ENCODE measurements at regions not wholly inside any gene's neighbourhood (a gene's known extent, or its start where the extent isn't known, plus 50 kb on each side); places are given as distances from the start of the nearest gene placed in this dataset.

- H3K9me3 ChIP-seq (ENCODE audit: control insufficient read depth, insufficient read depth, low read depth, low read length) = no peaks in the 10 kb centered on the region
- H3K9ac ChIP-seq (ENCODE audit: low read length) = no peak overlapping the region
- no peaks in the 10 kb centered on the region for H3K36me3 ChIP-seq (ENCODE audit: control insufficient read depth, insufficient read depth, low read length)
- H3K4me3 ChIP-seq (ENCODE audit: low read depth, low read length) = no peak overlapping the region
- no peaks in the 10 kb centered on the region for H3K4me1 ChIP-seq (ENCODE audit: control insufficient read depth, insufficient read depth, low read length)
- no peak overlapping the region for H3K27ac ChIP-seq (ENCODE audit: low read depth, low read length)
- H3K27me3 ChIP-seq (ENCODE audit: control insufficient read depth, insufficient read depth, low read length) = no peaks in the 10 kb centered on the region
Measured at GRCh38 chr15:39313881-39314280, 267.0 kb upstream of the THBS1 start.

DNA sequence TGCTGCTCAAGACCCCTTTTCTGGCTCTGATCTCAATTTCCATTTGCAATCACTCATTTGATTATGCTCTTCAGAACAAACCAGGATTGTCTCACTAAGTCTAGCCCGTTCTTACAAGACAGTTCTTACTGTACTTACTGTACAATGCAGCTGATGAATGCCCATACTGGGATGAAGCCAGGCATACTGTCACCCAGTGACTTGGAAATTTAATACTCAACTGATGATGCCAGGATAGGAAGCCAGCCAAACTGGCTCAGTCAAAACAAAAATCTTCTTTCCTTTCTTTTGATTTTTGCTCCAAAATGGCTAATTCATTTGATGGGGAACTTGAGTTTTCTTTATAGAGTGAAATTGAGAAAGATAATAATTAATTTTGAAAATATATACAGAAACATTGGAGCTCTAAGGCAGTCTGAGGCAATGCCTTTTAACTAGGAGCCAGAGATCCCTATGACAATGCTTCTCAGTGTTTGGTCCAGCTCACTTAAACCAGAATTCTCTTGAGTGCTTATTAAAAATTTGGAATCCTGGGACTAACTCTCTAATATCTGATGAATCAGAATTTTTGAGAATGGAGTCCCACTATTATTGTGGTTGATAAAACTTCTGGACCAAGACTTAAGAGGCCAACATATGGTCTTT lies 265.6 kb upstream of the THBS1 start:
- no peaks in the 10 kb centered on the region for H3K36me3 ChIP-seq (ENCODE audit: control insufficient read depth, insufficient read depth, low read length)
- no peaks in the 10 kb centered on the region for H3K27me3 ChIP-seq (ENCODE audit: control insufficient read depth, insufficient read depth, low read length)
- H3K4me1 ChIP-seq (ENCODE audit: control insufficient read depth, insufficient read depth, low read length) = no peaks in the 10 kb centered on the region
- no peak overlapping the region for H3K9ac ChIP-seq (ENCODE audit: low read length)
- no peak overlapping the region for H3K27ac ChIP-seq (ENCODE audit: low read depth, low read length)
- peaks cover 7% of the 10 kb centered on the region for H3K9me3 ChIP-seq (ENCODE audit: control insufficient read depth, insufficient read depth, low read depth, low read length)
- H3K4me3 ChIP-seq (ENCODE audit: low read depth, low read length) = no peak overlapping the region

DNA sequence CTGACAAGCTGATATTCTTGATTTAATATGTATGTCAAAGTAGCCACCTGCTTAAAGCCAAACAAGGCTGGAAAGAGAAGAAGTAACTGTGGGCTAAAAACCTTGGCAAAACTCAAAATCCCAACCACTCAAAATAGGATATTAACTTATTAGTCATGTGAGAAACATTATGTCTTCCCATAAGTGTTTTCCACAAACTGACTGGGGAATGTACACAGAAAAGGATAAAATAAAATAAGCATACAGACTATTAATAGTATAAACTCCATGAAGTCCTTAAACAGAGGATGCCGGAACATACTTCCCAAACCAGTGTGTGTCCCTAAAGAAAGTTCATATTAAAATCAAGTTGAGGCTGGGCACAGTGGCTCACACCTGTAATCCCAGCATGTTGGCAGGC lies 263.7 kb upstream of the THBS1 start:
- no peak overlapping the region for H3K9ac ChIP-seq (ENCODE audit: low read length)
- no peak overlapping the region for H3K4me3 ChIP-seq (ENCODE audit: low read depth, low read length)
- H3K36me3 ChIP-seq (ENCODE audit: control insufficient read depth, insufficient read depth, low read length) = no peaks in the 10 kb centered on the region
- no peaks in the 10 kb centered on the region for H3K27me3 ChIP-seq (ENCODE audit: control insufficient read depth, insufficient read depth, low read length)
- H3K4me1 ChIP-seq (ENCODE audit: control insufficient read depth, insufficient read depth, low read length) = no peaks in the 10 kb centered on the region
- H3K9me3 ChIP-seq (ENCODE audit: control insufficient read depth, insufficient read depth, low read depth, low read length) = peaks cover 15% of the 10 kb centered on the region
- H3K27ac ChIP-seq (ENCODE audit: low read depth, low read length) = no peak overlapping the region

- H3K9ac ChIP-seq (ENCODE audit: low read length) = no peak overlapping the region
- no peaks in the 10 kb centered on the region for H3K27me3 ChIP-seq (ENCODE audit: control insufficient read depth, insufficient read depth, low read length)
- no peaks in the 10 kb centered on the region for H3K36me3 ChIP-seq (ENCODE audit: control insufficient read depth, insufficient read depth, low read length)
- H3K4me1 ChIP-seq (ENCODE audit: control insufficient read depth, insufficient read depth, low read length) = no peaks in the 10 kb centered on the region
- no peak overlapping the region for H3K27ac ChIP-seq (ENCODE audit: low read depth, low read length)
- no peak overlapping the region for H3K4me3 ChIP-seq (ENCODE audit: low read depth, low read length)
- peaks cover 15% of the 10 kb centered on the region for H3K9me3 ChIP-seq (ENCODE audit: control insufficient read depth, insufficient read depth, low read depth, low read length)
Measured at GRCh38 chr15:39318231-39318630, 262.6 kb upstream of the THBS1 start.

GRCh38 chr15:39320355-39320754 lies 260.5 kb upstream of the THBS1 start:
- no peak overlapping the region for H3K27ac ChIP-seq (ENCODE audit: low read depth, low read length)
- H3K9me3 ChIP-seq (ENCODE audit: control insufficient read depth, insufficient read depth, low read depth, low read length) = peaks cover 15% of the 10 kb centered on the region
- no peaks in the 10 kb centered on the region for H3K36me3 ChIP-seq (ENCODE audit: control insufficient read depth, insufficient read depth, low read length)
- no peak overlapping the region for H3K4me3 ChIP-seq (ENCODE audit: low read depth, low read length)
- H3K4me1 ChIP-seq (ENCODE audit: control insufficient read depth, insufficient read depth, low read length) = no peaks in the 10 kb centered on the region
- no peaks in the 10 kb centered on the region for H3K27me3 ChIP-seq (ENCODE audit: control insufficient read depth, insufficient read depth, low read length)
- no peak overlapping the region for H3K9ac ChIP-seq (ENCODE audit: low read length)

DNA sequence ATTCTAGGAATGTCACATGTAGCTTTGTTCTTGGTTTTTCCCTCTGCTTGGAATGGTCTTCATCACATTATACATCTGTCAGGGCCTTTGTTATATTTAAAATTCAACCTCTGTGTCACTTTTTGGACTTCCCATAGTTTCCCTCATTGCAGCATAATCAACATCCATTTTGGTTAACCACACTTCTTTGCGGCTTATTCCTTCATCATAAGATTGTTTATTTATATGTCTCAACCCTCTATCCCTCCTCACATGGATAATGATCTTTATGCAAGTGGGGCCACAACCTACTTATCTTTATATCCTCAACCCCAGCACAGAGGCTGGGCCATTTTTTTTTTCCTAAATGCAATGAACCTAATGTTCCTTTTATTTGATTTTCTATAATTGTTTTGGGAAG lies 260.0 kb upstream of the THBS1 start:
- H3K9me3 ChIP-seq (ENCODE audit: control insufficient read depth, insufficient read depth, low read depth, low read length) = peaks cover 15% of the 10 kb centered on the region
- no peak overlapping the region for H3K9ac ChIP-seq (ENCODE audit: low read length)
- H3K4me1 ChIP-seq (ENCODE audit: control insufficient read depth, insufficient read depth, low read length) = no peaks in the 10 kb centered on the region
- no peak overlapping the region for H3K4me3 ChIP-seq (ENCODE audit: low read depth, low read length)
- no peak overlapping the region for H3K27ac ChIP-seq (ENCODE audit: low read depth, low read length)
- H3K36me3 ChIP-seq (ENCODE audit: control insufficient read depth, insufficient read depth, low read length) = no peaks in the 10 kb centered on the region
- no peaks in the 10 kb centered on the region for H3K27me3 ChIP-seq (ENCODE audit: control insufficient read depth, insufficient read depth, low read length)

- H3K27me3 ChIP-seq (ENCODE audit: control insufficient read depth, insufficient read depth, low read length) = no peaks in the 10 kb centered on the region
- H3K9me3 ChIP-seq (ENCODE audit: control insufficient read depth, insufficient read depth, low read depth, low read length) = peaks cover 15% of the 10 kb centered on the region
- no peaks in the 10 kb centered on the region for H3K36me3 ChIP-seq (ENCODE audit: control insufficient read depth, insufficient read depth, low read length)
- H3K9ac ChIP-seq (ENCODE audit: low read length) = no peak overlapping the region
- no peak overlapping the region for H3K4me3 ChIP-seq (ENCODE audit: low read depth, low read length)
- H3K27ac ChIP-seq (ENCODE audit: low read depth, low read length) = no peak overlapping the region
- no peaks in the 10 kb centered on the region for H3K4me1 ChIP-seq (ENCODE audit: control insufficient read depth, insufficient read depth, low read length)
Measured at GRCh38 chr15:39321977-39322376, 258.9 kb upstream of the THBS1 start.

GRCh38 chr15:39323157-39323556 lies 257.7 kb upstream of the THBS1 start:
- Histone ChIP-seq H3K27me3 (ENCODE audit: control insufficient read depth, insufficient read depth, low read length) (no peaks in the 10 kb centered on the region), H3K36me3 (ENCODE audit: control insufficient read depth, insufficient read depth, low read length) (no peaks in the 10 kb centered on the region), H3K27ac (ENCODE audit: low read depth, low read length) (no peak overlapping the region), H3K9me3 (ENCODE audit: control insufficient read depth, insufficient read depth, low read depth, low read length) (peaks cover 15% of the 10 kb centered on the region), H3K4me3 (ENCODE audit: low read depth, low read length) (no peak overlapping the region), H3K4me1 (ENCODE audit: control insufficient read depth, insufficient read depth, low read length) (no peaks in the 10 kb centered on the region), H3K9ac (ENCODE audit: low read length) (no peak overlapping the region)

DNA sequence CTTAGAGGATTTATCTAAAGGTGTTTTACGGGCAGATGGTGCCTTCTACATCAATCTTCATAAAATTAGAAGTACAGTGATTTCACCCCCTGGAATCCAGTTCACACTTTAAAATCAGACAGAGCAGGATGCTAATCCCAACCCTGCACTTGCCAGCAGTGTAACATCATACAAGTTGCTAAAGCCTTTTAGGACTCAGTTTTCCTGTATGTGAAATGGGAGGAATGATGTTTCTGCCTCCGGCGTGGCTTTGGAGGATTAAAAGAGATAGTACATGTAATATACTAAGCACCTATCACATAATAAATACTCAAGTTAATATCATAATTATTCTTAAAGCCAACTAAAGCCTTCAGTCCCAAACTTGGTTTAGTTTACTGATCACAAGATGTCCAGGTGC lies 257.2 kb upstream of the THBS1 start:
- Histone ChIP-seq H3K4me3 (ENCODE audit: low read depth, low read length) (no peak overlapping the region), H3K9ac (ENCODE audit: low read length) (no peak overlapping the region), H3K9me3 (ENCODE audit: control insufficient read depth, insufficient read depth, low read depth, low read length) (peaks cover 15% of the 10 kb centered on the region), H3K4me1 (ENCODE audit: control insufficient read depth, insufficient read depth, low read length) (no peaks in the 10 kb centered on the region), H3K27me3 (ENCODE audit: control insufficient read depth, insufficient read depth, low read length) (no peaks in the 10 kb centered on the region), H3K27ac (ENCODE audit: low read depth, low read length) (no peak overlapping the region), H3K36me3 (ENCODE audit: control insufficient read depth, insufficient read depth, low read length) (no peaks in the 10 kb centered on the region)

- Histone ChIP-seq H3K36me3 (ENCODE audit: control insufficient read depth, insufficient read depth, low read length) (no peaks in the 10 kb centered on the region), H3K9me3 (ENCODE audit: control insufficient read depth, insufficient read depth, low read depth, low read length) (no peaks in the 10 kb centered on the region), H3K4me1 (ENCODE audit: control insufficient read depth, insufficient read depth, low read length) (no peaks in the 10 kb centered on the region), H3K27ac (ENCODE audit: low read depth, low read length) (no peak overlapping the region), H3K4me3 (ENCODE audit: low read depth, low read length) (no peak overlapping the region), H3K9ac (ENCODE audit: low read length) (no peak overlapping the region), H3K27me3 (ENCODE audit: control insufficient read depth, insufficient read depth, low read length) (no peaks in the 10 kb centered on the region)
Measured at GRCh38 chr15:39326306-39326975, 254.4 kb upstream of the THBS1 start.

- Histone ChIP-seq H3K27ac (ENCODE audit: low read depth, low read length) (no peak overlapping the region), H3K9me3 (ENCODE audit: control insufficient read depth, insufficient read depth, low read depth, low read length) (no peaks in the 10 kb centered on the region), H3K4me1 (ENCODE audit: control insufficient read depth, insufficient read depth, low read length) (no peaks in the 10 kb centered on the region), H3K36me3 (ENCODE audit: control insufficient read depth, insufficient read depth, low read length) (no peaks in the 10 kb centered on the region), H3K4me3 (ENCODE audit: low read depth, low read length) (no peak overlapping the region), H3K27me3 (ENCODE audit: control insufficient read depth, insufficient read depth, low read length) (no peaks in the 10 kb centered on the region), H3K9ac (ENCODE audit: low read length) (no peak overlapping the region)
Measured at GRCh38 chr15:39327005-39327730, 253.7 kb upstream of the THBS1 start.

All from HUES6 (cell line).